ENCODE measurements at regions not wholly inside any gene's neighbourhood (a gene's known extent, or its start where the extent isn't known, plus 50 kb on each side); places are given as distances from the start of the nearest gene placed in this dataset.
"Not testable (repeated sequence)": the region's sequence is repeated elsewhere in the genome, so short reads cannot be mapped to it uniquely, and the experiment has no call there.

DNA sequence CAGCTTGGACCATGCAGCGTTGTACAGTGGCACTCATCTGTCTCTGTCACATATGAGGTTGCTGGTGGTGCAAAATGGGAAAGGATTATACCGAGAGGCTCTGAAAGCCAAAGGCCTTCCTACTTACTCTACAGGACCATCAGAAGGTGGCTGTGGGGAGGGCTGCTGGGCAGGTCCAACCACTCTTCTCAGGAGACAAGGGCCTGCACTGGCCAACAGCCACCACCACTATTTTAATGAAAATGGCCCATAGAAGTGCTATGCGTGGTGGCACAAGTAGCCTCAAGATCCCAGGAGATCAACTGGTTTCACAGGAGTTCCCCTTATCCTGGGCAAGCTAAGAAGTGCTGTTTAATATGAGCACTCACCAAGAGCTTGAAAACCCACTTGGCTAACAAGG lies 52.3 kb downstream of the MRPL57 start:
- DNase-seq (ENCODE audit: extremely low read depth in 1 of 2, low read depth in 1 of 2), result no peak

DNA sequence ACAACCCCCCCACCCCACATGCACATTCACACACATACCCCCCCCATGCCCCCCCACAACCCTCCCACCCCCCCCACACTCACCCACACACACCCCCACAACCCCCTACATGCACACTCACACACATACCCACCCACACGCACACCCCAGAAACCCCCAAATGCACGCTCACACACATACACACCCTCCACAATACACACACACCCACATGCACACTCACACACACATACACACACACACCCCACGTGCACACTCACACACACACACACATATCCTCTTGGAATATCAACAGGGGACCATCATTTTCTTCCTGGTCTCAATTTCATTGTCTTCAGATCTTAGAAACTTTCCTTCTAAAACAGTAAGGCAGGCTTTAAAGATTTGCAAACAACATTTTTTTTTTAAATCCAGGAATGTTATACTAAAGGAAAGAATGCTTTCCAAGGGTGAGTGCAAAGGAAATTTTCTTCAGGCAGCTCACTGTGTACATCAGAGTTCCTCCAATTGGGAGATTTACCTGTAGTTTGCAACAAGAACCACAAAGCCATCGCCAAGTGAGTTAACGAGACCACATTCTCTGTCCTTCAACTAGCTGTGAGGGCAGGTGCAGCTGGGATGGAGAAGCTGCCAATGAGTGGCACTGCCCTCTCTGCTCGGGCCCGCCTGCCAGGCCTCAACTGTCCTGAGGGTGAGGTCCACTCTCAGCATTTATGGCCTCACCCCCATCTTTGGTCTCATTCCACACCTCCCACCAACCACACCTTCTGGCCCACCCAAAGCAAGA lies 53.0 kb downstream of the MRPL57 start:
- DNase-seq (ENCODE audit: extremely low read depth in 1 of 2, low read depth in 1 of 2), result no peak

DNA sequence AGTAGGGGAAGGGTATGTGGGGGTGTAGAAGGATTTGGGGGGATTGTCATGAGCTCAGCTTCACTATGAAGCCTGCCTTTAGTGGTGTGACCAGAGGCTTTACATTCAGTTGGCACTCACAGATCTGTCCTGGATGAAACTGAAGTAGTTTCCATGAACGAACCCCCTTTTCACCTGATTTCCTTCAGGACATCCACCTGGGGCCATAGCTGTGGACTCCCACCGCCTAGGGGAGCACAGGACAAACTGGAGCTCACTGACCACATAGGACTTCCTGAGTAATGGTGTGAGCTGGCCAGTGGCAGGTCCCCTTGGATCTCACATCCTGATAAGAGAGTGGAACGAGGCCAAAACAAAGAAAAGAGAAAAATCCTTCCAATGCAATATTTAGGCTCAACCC lies 54.1 kb downstream of the MRPL57 start:
- no peak for DNase-seq (ENCODE audit: extremely low read depth in 1 of 2, low read depth in 1 of 2)

GRCh38 chr13:21231426-21231940 lies 55.0 kb downstream of the MRPL57 start:
- DNase-seq (ENCODE audit: extremely low read depth in 1 of 2, low read depth in 1 of 2), result no peak

GRCh38 chr13:21232196-21232595 lies 55.7 kb downstream of the MRPL57 start:
- no peak for DNase-seq (ENCODE audit: extremely low read depth in 1 of 2, low read depth in 1 of 2)

GRCh38 chr13:21232599-21232998 lies 56.1 kb downstream of the MRPL57 start:
- DNase-seq (ENCODE audit: extremely low read depth in 1 of 2, low read depth in 1 of 2), result no peak

GRCh38 chr13:21233086-21233485 lies 56.6 kb downstream of the MRPL57 start:
- DNase-seq (ENCODE audit: extremely low read depth in 1 of 2, low read depth in 1 of 2), result no peak

DNA sequence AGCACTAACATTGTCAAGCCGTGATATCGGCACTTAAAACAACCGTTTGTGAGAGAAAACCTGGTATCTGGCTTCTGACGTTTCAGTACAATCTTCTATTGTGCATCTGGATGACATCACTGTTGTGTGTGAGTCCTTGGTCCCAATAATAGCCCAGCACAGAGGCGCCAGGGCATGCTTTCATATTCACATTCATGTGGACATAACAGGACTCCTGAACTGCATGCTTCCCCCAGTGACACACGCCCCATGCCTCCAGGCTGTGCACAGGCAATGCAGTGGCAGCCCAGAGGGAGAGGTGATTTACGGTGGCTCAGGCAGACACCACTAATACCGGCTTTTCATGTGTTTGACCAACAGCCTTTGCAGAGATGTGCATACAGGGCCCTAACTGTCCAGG lies 58.1 kb downstream of the MRPL57 start:
- no peak for DNase-seq (ENCODE audit: extremely low read depth in 1 of 2, low read depth in 1 of 2)

DNA sequence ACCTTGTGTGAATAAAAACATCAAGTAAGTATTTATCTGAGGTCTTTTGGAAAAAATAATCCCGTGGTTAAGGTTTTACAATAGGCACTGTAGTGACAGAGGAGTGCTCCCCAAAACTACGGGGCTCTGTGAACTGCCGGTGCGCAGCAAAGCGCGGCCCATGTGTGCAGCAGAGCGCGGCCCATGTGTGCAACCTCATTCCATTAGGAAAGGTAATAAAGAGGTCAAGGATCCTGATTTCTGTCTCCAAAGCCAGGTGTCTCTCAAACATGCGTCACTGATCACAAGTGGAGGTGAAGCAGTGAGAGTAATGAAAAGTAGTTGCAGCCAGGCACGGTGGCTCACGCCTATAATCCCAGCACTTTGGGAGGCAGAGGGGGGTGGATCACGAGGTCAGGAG lies 58.7 kb downstream of the MRPL57 start:
- DNase-seq (ENCODE audit: extremely low read depth in 1 of 2, low read depth in 1 of 2), result no peak

GRCh38 chr13:21237081-21237480 lies 60.6 kb downstream of the MRPL57 start:
- DNase-seq (ENCODE audit: extremely low read depth in 1 of 2, low read depth in 1 of 2), result no peak

- DNase-seq (ENCODE audit: extremely low read depth in 1 of 2, low read depth in 1 of 2), result no peak
These were observed 61.8 kb downstream of the MRPL57 start for GRCh38 chr13:21238267-21238666.

- no peak for DNase-seq (ENCODE audit: extremely low read depth in 1 of 2, low read depth in 1 of 2)
These were observed 64.1 kb downstream of the MRPL57 start for GRCh38 chr13:21240586-21240985.

GRCh38 chr13:21242236-21242635 lies 65.8 kb downstream of the MRPL57 start:
- no peak for DNase-seq (ENCODE audit: extremely low read depth in 1 of 2, low read depth in 1 of 2)

- no peak for DNase-seq (ENCODE audit: extremely low read depth in 1 of 2, low read depth in 1 of 2)
These were observed 66.8 kb downstream of the MRPL57 start for GRCh38 chr13:21243045-21243897.

- DNase-seq (ENCODE audit: extremely low read depth in 1 of 2, low read depth in 1 of 2), result not testable (repeated sequence)
These were observed 67.4 kb downstream of the MRPL57 start for GRCh38 chr13:21243898-21244184.

DNA sequence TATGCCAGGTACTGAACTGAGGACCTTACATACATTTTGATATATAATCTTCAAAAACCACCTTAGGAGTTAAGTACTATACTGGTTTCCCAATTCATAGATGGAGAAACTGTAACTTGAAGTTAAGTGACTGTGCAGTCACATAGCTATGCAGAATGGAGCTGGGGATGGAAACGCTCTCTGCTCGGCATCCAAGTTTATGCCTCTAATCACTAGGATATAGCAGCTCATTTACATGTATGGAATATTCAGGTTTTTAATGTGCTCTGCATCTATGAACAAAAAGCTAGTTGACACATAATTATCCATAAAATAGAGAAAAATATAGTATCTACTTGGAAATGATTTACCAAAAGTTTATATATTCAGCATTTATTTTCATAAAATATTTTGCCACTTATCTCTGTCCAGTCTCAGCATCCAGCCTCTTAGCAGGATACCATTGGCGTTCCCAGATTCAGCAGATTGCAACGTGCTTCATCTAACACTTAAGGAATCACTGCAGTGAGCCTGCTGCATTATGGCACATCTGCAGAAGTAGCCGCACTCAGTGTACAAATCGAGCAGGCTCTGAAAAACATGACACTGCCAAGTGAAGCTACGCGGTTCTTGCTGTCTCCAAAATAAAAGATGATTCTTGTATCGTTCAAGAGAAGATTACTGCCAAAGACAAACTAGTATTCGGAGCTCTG lies 70.4 kb downstream of the MRPL57 start:
- DNase-seq (ENCODE audit: extremely low read depth in 1 of 2, low read depth in 1 of 2), result no peak

DNA sequence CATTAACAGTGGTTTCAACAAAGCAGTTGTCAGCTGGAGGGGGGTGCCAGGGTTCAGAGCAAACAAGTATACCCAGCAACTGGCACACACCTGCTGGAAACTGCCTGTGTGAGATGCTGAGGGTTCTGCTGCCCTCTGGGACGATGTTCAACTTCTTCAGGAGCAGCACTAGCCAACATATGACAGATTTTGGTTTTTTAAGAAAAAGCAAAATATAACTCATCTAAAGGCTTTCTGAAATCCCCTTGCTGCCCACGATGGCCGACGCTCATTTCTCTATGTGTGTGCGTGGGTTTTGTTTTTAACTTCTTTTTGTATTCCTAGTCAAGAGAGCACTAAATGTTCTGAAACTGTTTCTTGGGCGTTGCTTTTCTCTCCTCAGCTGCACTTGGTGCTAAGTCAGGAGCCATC lies 79.9 kb downstream of the MRPL57 start:
- no peak for DNase-seq (ENCODE audit: extremely low read depth in 1 of 2, low read depth in 1 of 2)

GRCh38 chr13:21256891-21257290 lies 80.4 kb downstream of the MRPL57 start:
- no peak for DNase-seq (ENCODE audit: extremely low read depth in 1 of 2, low read depth in 1 of 2)

- DNase-seq (ENCODE audit: extremely low read depth in 1 of 2, low read depth in 1 of 2), result no peak
These were observed 83.4 kb downstream of the MRPL57 start for GRCh38 chr13:21259571-21260455.

- DNase-seq (ENCODE audit: extremely low read depth in 1 of 2, low read depth in 1 of 2), result not testable (repeated sequence)
These were observed 84.3 kb downstream of the MRPL57 start for GRCh38 chr13:21260561-21261290.

Measured in stimulated activated CD8-positive, alpha-beta memory T cell treated with anti-CD3 and anti-CD28 coated beads, Interleukin-7, amount 100 ng/mL, for 48 hours (primary cell).